DND-41 (cell line): ENCODE measurements at regions not wholly inside any gene's neighbourhood (a gene's known extent, or its start where the extent isn't known, plus 50 kb on each side); places are given as distances from the start of the nearest gene placed in this dataset.

Source experiments
- ATAC-seq: fragments of 200-7000 bp; cut with Tn5 transposase; 3 replicates; pipeline ENCODE4 v1.9.1; 2021; ENCODE audit warnings: low read depth; ENCODE audit not compliant: insufficient read depth
- DNase-seq: peaks from one replicate; pipeline ENCODE4 v3.0.0-alpha.2; 2020
- H2AFZ ChIP-seq: 2 replicates; pipeline ENCODE4 v1.6.0; 2012; ENCODE audit warnings: low read depth, low read length
- H3K27ac ChIP-seq: 2 replicates; pipeline ENCODE4 v1.5.1; 2012; ENCODE audit warnings: low read length, inconsistent platforms
- H3K27me3 ChIP-seq: fragments of 200-600 bp; sonication (generic); 2 replicates; pipeline ENCODE4 v1.6.0; 2012; ENCODE audit warnings: low read length, mild to moderate bottlenecking, inconsistent platforms; ENCODE audit not compliant: insufficient read depth, poor library complexity
- H3K36me3 ChIP-seq: 2 replicates; pipeline ENCODE4 v1.5.1; 2012; ENCODE audit warnings: low read length, inconsistent platforms; ENCODE audit not compliant: insufficient read depth
- H3K4me1 ChIP-seq: 2 replicates; pipeline ENCODE4 v1.5.1; 2012; ENCODE audit warnings: mild to moderate bottlenecking, low read length; ENCODE audit not compliant: insufficient read depth
- H3K4me2 ChIP-seq: 2 replicates; pipeline ENCODE4 v1.6.0; 2012; ENCODE audit warnings: mild to moderate bottlenecking, moderate library complexity, low read length, inconsistent platforms; ENCODE audit not compliant: insufficient read depth
- H3K4me3 ChIP-seq, 2 experiments: fragments of 200-600 bp in 1 of 2; shearing (Covaris generic) in 1 of 2; 2 replicates each; pipeline ENCODE4 v1.5.1; 2012 to 2016; ENCODE audit warnings: inconsistent platforms in 2 of 2, low read length in 2 of 2, mild to moderate bottlenecking in 2 of 2, low read depth in 1 of 2, moderate library complexity in 1 of 2
- H3K79me2 ChIP-seq: 2 replicates; pipeline ENCODE4 v1.6.0; 2012; ENCODE audit warnings: low read length, inconsistent platforms; ENCODE audit not compliant: insufficient read depth
- H3K9ac ChIP-seq: 2 replicates; pipeline ENCODE4 v1.6.0; 2012; ENCODE audit warnings: low read depth, mild to moderate bottlenecking, inconsistent platforms, low read length, moderate library complexity
- H3K9me3 ChIP-seq: 2 replicates; pipeline ENCODE4 v1.5.1; 2012; ENCODE audit warnings: low read length, moderate library complexity, mild to moderate bottlenecking, inconsistent platforms; ENCODE audit not compliant: insufficient read depth, severe bottlenecking
- H4K20me1 ChIP-seq: 2 replicates; pipeline ENCODE4 v1.6.0; 2012; ENCODE audit warnings: low read length; ENCODE audit not compliant: insufficient read depth
- CTCF ChIP-seq: IDR thresholded peaks from 2 replicates; pipeline ENCODE4 v1.5.1; 2012; ENCODE audit warnings: borderline replicate concordance, low read length, moderate library complexity, mild to moderate bottlenecking; ENCODE audit not compliant: poor library complexity, severe bottlenecking; ENCODE audit errors: extremely low read depth
- EZH2 ChIP-seq: IDR thresholded peaks from 3 replicates; pipeline ENCODE4 v1.6.1; 2012; ENCODE audit warnings: borderline replicate concordance, low read depth, mild to moderate bottlenecking, moderate library complexity, low read length, inconsistent platforms; ENCODE audit not compliant: severe bottlenecking

- Histone ChIP-seq H3K27me3 (no peaks in the 10 kb centered on the region), H3K79me2 (no peaks in the 10 kb centered on the region), H3K27ac (no peak overlapping the region), H3K4me1 (no peaks in the 10 kb centered on the region), H4K20me1 (no peaks in the 10 kb centered on the region), H3K9me3 (no peaks in the 10 kb centered on the region), H3K4me2 (no peak overlapping the region), H2AFZ (no peak overlapping the region), H3K4me3 (no peak overlapping the region), H3K9ac (no peak overlapping the region), H3K36me3 (no peaks in the 10 kb centered on the region)
- DNase-seq (no peak), ATAC-seq (no peak)
- TF ChIP-seq EZH2 = no peak
- TF ChIP-seq CTCF = no peak
Measured at GRCh38 chr10:90179696-90180407, 478.5 kb downstream of the KIF20B start.

GRCh38 chr10:90180886-90181691 lies 479.7 kb downstream of the KIF20B start:
- no peak for ATAC-seq
- H3K4me2 ChIP-seq = no peak overlapping the region

GRCh38 chr10:90192825-90193224 lies 491.4 kb downstream of the KIF20B start:
- Histone ChIP-seq H3K4me3 (no peak overlapping the region), H3K36me3 (no peaks in the 10 kb centered on the region), H3K27ac (no peak overlapping the region), H3K4me2 (no peak overlapping the region), H3K79me2 (no peaks in the 10 kb centered on the region), H3K9ac (no peak overlapping the region), H3K27me3 (no peaks in the 10 kb centered on the region), H2AFZ (no peak overlapping the region), H3K4me1 (no peaks in the 10 kb centered on the region), H3K9me3 (no peaks in the 10 kb centered on the region), H4K20me1 (no peaks in the 10 kb centered on the region)
- no peak for ATAC-seq
- TF ChIP-seq EZH2 = no peak
- TF ChIP-seq CTCF = no peak
- no peak for DNase-seq

More at GRCh38 chr10:90180886-90181691, 479.7 kb downstream of the KIF20B start:
- Histone ChIP-seq H3K79me2 (no peaks in the 10 kb centered on the region), H4K20me1 (no peaks in the 10 kb centered on the region), H3K36me3 (no peaks in the 10 kb centered on the region), H3K27me3 (no peaks in the 10 kb centered on the region), H3K27ac (no peak overlapping the region), H3K9ac (no peak overlapping the region), H3K4me1 (no peaks in the 10 kb centered on the region), H2AFZ (no peak overlapping the region), H3K4me3 (no peak overlapping the region), H3K9me3 (no peaks in the 10 kb centered on the region)
- TF ChIP-seq CTCF = no peak
- TF ChIP-seq EZH2 = no peak
- no peak for DNase-seq
